C4-2B (cell line): ENCODE measurements at regions not wholly inside any gene's neighbourhood (a gene's known extent, or its start where the extent isn't known, plus 50 kb on each side); places are given as distances from the start of the nearest gene placed in this dataset.

Experiments
- H3K27ac ChIP-seq: fragments of 450-650 bp; 2 replicates; pipeline ENCODE4 v1.5.1; 2017
- CTCF ChIP-seq: fragments of 450-650 bp; conservative IDR thresholded peaks from 2 replicates; pipeline ENCODE4 v1.5.1; 2017; ENCODE audit warnings: mild to moderate bottlenecking
- ZFX ChIP-seq: fragments of 450-650 bp; IDR thresholded peaks from 2 replicates; pipeline ENCODE4 v1.6.1; 2017

GRCh38 chr20:39146394-39146793 is 184.2 kb downstream of the DHX35 start:
- TF ChIP-seq CTCF (no peak), ZFX (no peak)
- no peak overlapping the region for H3K27ac ChIP-seq

GRCh38 chr20:39145921-39146320 is 183.8 kb downstream of the DHX35 start:
- no peak for TF ChIP-seq ZFX
- TF ChIP-seq CTCF = no peak
- H3K27ac ChIP-seq = no peak overlapping the region

- no peak overlapping the region for H3K27ac ChIP-seq
- no peak for TF ChIP-seq ZFX
- TF ChIP-seq CTCF = no peak
Observed at GRCh38 chr20:39144757-39145156, 182.6 kb downstream of the DHX35 start.

GRCh38 chr20:39142407-39143096 is 180.4 kb downstream of the DHX35 start:
- H3K27ac ChIP-seq = no peak overlapping the region
- TF ChIP-seq CTCF = no peak
- TF ChIP-seq ZFX = no peak

- TF ChIP-seq ZFX (no peak), CTCF (no peak)
- no peak overlapping the region for H3K27ac ChIP-seq
Observed at GRCh38 chr20:39137299-39137698, 175.2 kb downstream of the DHX35 start.

- TF ChIP-seq CTCF = no peak
- TF ChIP-seq ZFX = no peak
- H3K27ac ChIP-seq = no peak overlapping the region
Observed at GRCh38 chr20:39136798-39137197, 174.7 kb downstream of the DHX35 start.

GRCh38 chr20:39135885-39136544 is 173.9 kb downstream of the DHX35 start:
- no peak overlapping the region for H3K27ac ChIP-seq
- TF ChIP-seq CTCF (no peak), ZFX (no peak)
